UCSD-AML1 (cell line): ENCODE measurements at regions not wholly inside any gene's neighbourhood (a gene's known extent, or its start where the extent isn't known, plus 50 kb on each side); places are given as distances from the start of the nearest gene placed in this dataset.
"Not testable (repeated sequence)": the region's sequence is repeated elsewhere in the genome, so short reads cannot be mapped to it uniquely, and the experiment has no call there.

Source experiments
- DNase-seq: peaks from one replicate; lab custom pipeline; 2025; ENCODE audit not compliant: unreplicated experiment; lab: John Stamatoyannopoulos, UW

DNA sequence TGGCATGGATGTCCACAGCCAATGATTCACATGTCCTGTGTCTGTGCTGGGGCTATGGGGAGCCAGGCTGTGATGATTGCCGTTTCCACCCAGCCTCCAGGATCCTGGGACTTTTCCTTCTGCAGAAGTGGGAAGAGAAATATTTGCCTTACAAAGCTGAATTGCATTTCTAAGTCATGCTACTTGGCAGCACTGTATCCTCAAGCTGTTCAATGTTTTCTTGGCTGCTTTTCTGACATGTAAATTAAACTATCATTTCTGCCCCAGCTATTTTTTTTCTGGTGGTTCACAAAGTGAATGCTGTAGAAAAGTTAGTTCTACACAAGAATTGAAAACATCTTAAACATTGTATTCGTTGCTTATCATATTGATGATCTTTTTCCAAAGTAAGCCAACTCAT lies 51.9 kb upstream of the TCERG1L start:
- DNase-seq = no peak

DNA sequence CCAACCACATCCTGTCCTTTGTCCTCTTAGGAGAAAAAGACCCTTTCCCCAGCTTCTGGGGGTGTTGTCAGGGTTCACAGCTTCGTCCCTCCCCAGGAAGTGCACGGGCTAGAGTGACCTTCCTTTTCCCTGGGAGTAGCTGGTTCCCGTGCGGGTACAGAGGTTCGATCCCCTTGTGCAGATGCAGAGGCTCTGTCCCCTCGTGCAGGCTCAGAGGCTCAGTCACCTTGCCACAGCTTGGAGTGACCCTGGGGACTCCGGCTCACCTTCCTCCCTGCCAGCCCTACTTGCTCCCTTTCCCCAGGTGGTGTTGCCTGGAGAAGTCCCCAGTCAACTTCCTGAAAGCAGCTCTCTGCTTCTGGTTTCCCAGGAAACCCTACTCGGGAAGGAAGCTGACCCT lies 60.0 kb upstream of the TCERG1L start:
- no peak for DNase-seq

DNA sequence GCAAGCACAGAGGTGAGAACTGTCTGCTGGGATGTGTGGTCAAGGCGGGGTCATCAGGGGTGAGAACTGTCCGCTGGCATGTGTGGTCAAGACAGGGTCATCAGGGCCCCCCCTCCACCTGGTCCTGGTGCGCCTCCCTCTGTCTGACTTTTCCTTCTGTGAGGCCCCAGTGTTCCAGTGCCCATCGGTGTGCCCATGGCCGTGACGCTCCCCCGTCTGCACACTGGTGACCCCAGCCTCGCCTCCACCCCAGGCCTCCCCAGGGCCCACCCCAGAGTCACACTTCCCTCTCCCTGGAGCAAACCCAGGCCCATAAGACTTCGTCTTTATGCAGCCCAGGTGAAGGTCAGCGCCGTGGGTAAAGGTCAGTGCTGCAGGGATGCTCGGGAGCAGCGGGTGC lies 70.1 kb upstream of the TCERG1L start:
- DNase-seq = no peak

DNA sequence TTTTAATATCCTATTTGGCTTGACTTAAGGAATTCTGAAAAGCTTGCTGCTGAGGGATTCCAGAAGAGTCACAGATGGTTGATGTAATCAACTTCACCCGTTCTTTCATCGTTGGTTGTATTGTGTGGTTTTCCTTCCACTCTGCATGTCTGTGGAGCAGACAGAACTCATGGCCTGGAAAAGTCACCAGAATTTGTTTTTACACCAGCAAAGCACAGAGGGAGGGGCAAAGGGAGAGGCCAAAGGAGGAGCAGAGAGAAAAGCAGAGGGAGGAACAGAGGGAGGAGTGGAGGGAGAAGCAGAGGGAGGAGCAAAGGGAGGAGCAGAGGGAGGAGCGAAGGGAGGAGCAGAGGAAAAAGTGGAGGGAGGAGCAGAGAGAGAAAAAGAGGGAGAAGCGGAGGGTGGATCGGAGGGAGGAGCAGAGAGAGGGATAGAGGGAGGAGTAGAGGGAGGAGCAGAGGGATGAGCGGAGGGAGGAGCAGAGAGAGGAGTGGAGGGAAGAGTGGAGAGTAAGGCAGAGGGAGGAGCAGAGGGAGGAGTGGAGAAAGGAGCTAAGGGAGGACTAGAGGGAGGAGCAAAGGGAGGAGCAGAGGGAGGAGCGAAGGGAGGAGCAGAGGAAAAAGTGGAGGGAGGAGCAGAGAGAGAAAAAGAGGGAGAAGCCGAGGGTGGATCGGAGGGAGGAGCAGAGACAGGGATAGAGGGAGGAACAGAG lies 73.8 kb upstream of the TCERG1L start:
- not testable (repeated sequence) for DNase-seq

DNA sequence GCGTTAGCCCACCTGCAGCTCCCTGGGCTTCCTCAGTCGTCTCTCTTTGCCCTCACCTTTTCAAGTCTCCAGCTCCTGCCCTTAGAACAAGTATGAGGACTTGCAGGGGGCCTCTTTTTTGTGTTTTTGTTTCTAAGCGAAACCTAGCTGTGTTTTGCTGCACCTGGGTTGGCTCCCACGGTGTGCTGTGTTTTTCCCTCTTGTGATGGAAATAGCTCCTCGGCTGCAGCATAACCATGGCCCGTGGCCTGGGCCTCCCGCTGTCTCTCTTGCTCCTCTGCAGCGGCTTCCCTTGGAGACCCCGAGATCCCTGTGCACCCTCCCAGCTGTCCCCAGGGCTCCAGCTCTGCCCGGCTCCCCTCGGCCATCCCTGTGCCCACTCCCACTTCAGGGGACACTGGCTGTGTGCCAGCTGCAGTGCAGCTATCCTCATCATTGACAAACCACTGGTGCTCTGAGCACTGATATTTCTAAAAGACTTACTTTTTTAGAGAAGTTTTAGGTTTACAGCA lies 75.6 kb upstream of the TCERG1L start:
- no peak for DNase-seq

DNA sequence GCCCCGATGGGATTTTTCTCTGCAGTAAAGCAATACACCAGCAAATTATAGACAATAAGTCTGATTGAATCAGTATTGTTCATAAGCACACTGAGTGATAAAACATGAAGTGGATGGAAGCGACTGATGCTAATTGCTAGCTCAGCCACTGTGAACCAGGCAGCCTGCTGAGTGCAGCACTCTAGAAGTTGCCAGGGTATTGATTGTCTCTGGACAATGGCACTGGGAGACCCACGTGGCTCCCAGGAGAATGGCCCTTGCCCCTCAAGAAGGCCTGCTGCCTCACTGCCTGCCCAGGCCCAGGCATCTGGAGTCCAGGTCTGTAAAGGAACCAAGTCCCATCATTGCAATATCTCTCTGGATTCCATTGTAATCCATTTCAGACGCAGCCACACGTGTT lies 80.4 kb upstream of the TCERG1L start:
- no peak for DNase-seq

DNA sequence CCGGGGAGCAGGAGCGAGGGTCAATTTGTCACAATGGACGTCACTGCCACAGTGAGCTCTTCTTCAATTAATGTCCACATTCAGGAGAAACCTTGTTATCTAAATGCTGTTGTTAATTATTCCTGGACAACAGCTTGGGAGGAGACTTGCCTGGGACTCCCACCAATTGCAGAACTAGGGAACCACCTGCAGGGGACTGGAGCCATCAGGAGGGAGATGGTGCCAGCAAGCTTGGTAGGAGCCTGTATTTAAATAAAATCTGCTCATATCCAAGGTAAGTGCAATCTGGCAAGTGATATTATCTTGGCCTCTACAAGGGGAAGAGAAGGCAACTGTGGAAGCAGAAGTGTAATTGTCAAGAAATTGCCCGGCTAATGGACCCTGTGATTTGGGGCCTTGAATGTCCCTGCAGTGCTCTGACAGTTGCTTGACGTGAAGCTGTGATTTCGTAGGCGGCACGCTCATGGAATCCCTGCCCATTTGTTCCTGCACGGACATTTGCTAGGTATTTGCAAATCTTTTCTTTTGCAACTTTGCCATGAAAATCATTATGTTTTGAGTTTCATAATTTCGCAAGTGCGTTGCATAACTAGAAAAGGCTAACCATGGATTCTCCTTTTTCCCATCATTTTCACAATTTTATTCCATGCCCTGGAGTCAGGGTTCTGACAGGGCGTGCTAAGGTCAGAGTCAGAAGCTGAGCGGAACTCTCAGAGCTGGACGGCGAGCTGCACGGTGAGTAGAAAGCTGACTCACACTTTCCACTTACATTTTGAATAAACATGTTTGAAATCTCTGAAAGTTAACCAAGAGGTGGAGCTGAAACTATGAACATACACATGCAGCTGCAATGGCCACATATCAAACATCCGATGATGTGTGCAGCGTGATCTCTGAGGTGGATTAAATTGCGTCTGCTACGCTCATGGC lies 84.9 kb upstream of the TCERG1L start:
- DNase-seq = no peak

DNA sequence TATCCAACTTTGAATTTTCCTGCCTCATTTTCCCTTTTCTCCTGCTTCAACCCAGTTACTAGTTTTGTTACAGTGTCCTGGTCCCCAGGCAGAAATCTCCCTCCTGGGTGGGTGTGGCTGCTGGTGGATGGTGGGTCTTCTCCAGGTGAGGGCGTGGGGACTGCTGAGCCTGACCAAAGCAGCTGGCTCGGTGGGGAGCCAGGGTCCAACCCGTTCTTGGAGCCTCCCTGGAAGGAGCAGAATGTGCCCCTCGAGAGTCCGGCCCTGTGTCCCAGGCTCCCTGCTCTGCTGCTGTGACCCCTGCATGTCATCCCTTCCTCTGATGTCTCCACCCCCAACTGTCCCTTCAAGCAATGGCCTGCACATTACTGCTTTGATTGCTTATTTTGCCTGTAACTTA lies 86.6 kb upstream of the TCERG1L start:
- no peak for DNase-seq

DNA sequence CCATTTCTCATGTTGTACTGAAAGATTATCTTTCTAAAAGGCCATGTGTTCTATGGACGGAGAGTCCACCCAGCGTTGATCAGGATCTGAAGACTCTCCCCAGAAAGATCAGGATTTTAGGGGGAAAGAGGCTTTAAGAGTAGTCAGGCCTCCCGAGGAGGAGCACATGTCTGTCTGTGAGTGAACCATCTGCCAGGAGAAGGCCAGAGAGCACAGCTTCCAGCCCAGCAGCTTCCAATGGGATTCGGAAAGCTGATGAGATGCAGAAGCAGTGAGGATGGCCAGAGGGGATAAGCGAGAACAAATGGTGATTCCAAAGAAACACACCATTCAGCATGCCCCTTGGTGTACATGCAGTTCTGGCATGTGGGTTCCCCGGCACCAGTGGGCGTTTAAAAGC lies 88.5 kb upstream of the TCERG1L start:
- DNase-seq = no peak

DNA sequence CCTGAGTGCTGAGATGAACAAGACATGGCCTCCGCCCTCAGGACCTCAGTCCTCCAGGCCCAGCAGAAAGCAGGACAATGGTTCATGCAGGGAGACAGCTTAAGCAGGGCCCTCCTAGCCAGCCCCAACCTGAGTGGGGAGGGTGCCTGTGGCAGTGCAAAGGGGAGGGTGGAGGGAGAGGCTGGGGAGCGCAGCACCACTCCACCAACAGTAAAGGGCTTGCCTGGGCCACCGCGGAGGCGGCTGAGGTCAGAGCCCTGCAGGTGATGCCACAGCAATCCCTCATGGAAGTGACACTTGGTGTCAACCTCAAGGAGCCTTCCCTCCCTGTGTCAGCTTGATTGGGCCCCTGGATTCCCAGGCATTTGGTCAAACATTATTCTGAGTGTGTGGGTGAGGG lies 89.0 kb upstream of the TCERG1L start:
- DNase-seq = no peak

DNA sequence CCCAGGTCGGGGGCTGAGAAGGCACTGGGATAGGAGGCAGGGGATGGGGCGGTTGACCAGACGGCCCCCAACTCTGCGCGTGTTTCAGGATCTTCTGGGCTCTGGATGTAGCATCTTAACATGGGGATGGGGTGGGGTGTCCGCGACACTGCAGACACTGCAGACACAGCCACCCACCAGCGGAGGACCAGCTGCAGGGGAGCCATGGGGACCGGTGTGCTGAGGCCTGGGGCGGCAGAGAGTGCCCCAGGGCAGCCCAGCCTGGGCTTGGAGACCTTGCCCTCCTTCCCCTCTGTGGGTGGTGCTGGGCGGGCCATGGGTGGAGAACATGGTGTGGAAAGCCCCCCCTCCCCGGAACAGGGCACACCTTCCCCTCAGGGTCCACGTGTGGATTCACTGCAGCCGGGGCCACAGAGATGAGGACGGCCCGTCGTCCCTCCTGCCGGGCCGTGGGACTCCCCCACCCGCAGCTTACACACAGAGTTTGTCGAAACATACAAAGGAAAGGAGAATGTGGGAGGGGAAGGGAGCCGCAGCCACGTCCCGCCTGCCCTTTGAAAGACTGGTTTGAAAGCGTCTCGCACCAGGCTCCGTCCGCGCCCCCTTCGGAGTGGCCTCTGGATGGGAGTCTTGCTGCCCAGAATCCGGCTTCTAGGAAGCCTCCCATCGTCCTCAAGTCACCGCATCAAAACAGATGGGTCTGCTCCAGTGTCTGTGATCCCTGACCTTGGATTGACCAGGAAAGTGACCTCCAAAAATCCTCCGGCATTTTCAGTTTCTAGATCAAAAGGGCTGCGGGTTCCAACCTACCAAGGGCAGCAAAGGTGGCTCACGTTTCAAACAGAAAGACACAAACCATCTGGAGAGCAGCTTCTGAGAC lies 91.5 kb upstream of the TCERG1L start:
- no peak for DNase-seq

DNA sequence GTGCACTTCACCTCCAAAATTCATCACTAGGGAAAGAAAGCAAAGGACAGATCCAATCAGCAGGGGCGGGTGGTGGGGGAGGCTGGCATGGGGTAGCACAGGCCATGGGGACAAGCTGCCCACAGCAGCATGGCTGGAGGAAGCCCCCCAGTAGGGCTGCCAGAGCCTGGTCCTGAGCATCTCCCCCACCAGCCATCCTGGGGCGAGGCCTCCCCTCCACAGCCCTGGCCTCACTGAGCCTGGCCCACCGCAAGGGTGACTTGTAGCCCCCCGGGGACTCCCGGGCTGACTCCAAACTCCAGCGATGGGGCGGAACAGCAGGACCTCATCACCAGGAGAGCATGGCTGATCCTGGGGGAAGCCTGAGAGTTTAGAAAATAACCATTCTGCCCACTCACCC lies 92.4 kb upstream of the TCERG1L start:
- DNase-seq = no peak

DNA sequence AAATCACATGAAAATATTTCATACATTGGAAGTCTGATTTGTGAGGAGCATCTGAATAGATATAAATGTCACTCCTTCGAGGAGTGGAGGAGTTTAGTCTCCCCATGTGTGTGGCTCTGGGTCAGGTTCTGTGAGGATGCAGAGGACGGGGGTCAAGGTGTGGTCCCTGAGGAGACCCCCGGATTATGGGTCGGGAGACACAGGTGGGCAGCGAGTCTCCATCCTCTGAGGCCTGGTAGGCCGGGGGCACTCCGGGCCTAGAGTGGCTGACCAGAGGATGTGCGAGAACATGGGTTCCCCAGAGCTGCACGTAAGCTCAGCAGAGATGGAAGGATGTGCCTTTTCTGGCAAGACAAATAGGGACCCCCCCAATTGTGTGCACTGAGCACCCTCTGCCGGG lies 93.4 kb upstream of the TCERG1L start:
- no peak for DNase-seq

DNA sequence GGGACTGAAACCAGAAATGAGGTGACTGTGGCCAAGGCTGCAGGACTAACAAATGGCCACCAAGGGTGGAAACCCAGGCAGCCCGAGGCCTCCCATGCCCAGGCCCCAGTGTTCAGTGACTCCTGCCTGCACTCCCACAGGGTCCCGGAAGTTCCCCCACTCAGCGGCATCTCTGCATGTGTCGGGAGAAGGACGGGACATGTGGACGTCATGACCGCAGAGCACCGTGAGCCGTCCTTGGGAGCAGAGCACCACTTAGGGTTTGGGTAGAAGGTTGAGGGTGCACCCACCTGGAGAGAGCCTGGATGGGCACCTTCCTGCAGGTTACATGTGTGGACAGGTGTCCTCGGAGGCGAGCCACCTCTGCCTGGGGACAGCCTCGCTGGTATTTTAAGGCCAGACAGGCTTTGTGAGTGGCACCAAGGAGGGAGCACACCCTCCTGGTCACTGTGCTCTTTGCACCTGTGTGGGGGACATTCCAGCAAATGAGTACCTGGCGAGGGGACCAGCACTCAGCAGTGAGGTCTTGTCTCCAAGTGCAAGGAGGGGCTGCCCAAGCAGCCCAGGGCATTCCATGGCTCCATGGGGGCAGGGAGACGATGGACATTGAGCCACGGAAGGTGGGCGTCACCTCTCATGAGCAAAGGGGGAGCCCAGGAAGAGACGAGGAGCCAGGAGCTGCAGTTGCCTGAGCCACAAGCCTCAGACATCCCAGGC lies 95.3 kb upstream of the TCERG1L start:
- no peak for DNase-seq

DNA sequence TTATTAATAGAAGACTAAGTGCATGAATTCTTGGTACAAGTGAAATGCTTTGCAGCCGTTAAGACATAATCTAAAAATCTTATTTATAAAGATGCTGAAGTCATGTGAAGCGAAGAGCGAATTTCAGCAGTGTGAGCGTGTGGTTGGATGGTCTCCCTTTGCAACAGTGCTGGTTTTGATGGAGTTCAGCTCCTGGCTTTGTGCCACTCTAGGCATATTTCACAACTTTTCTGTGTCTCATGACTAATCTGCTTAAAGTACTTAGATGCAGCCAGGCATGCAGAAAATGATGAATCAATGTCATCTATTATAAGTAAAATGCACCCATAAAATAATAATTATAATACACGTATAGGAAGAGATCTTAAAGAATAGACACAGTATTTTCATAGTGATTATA lies 107.2 kb upstream of the TCERG1L start:
- DNase-seq = no peak

DNA sequence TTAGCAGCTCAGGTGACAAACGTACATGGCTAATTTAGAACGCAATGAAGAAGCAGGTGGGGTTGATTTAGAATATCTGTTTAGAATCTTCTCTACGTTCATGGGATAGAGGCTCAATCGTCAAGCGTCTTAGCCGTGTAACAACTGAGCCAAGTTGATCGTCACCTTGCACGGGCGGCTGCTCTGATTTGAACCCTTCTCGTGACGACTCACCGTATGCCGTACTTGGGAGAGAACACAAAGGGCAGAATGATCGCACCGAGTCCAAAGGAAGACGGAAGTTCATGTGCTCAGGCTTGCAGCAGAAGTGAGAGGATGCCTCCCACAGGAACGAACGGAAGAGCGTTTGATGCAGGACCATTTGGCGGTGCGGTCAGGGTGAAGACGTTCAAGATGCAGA lies 108.3 kb upstream of the TCERG1L start:
- no peak for DNase-seq

DNA sequence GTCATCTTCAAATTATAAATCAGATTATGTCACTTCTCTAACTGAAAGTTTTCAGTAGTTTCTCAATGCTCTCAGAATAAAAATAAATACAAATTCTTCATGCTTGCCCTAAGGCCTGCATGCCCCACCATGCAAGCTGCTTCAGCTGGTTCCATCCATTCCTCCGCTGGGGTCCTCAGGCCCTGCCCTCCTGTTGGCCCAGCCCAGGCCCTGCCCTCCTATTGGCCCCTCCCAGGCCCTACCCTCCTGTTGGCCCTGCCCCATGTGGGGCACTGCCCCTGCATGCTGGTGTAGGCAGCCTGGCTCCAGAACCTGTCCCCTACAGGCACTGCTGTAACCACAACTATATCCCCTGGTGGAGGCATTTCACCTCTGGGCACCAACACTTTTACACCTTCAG lies 109.3 kb upstream of the TCERG1L start:
- DNase-seq = no peak

DNA sequence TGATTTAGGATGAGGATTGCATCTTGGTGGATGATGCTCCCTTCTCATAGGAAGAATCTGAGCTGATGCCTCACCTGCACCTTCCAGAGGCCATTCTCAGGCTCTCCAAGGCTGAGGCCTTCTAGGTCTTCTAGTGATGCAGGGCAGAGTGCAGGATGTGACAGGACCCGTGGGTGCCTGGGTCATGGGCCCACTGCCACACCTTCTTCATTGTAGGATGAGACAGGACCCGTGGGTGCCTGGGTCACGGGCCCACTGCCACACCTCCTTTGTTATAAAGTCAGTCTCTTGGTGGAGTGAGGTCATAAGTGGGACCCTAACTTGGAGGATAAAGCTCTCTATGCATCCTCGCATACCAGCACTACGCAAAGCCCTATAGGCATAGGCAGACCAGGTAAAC lies 109.9 kb upstream of the TCERG1L start:
- no peak for DNase-seq

DNA sequence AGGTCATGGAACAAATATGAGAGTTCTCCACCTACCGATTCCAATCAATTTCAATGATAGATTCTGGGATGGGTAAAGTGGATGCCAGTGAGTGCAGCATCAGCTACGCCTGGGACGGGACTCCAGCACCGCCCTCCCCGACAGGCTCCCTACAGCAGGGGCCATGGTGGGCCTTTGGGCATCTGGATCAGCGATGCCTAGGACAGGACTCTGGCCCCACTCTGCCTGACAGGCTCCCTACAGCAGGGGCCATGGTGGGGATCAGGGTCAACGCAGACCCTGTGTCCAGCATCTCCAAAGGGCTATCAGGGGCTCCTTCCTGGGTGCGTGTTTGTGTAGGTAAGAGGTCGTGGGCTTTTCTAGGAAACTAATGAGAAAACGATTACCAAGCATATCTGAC lies 111.2 kb upstream of the TCERG1L start:
- no peak for DNase-seq

DNA sequence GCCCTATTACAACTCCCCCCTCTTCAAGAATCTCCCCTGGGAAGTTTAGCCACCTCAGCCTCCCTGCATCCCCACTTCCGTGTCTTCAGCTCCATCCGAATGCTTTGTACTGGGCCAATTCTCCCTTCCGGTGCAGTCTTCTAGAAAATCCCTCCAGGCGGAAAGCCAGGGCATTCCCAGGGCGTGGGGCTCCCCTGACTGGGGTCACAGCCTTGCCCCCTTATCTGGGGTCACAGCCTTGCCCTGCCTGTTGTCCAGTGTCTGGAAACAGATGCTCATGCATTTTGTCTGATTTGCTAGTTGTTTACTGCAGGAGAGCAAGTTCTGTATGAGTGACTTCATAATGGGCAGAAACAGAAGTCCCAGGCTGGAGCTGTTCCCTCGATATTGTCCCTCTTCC lies 112.5 kb upstream of the TCERG1L start:
- DNase-seq = no peak
